HepG2 (cell line): ENCODE measurements at regions not wholly inside any gene's neighbourhood (a gene's known extent, or its start where the extent isn't known, plus 50 kb on each side); places are given as distances from the start of the nearest gene placed in this dataset.

Experiments
- CBX2 ChIP-seq, 2 experiments: fragments of 200-600 bp in 1 of 2; sonication (generic); formaldehyde crosslinking in 1 of 2; IDR thresholded peaks; 2 replicates each; pipeline versions ENCODE4 v1.7.0 to v1.8.1; 2018 to 2022; ENCODE audit warnings: low read depth in 2 of 2, low read length in 1 of 2, mild to moderate bottlenecking in 1 of 2, missing genetic modification reagents in 1 of 2
- EP300 ChIP-seq, 3 experiments: sonication (generic) in 1 of 3; formaldehyde crosslinking in 1 of 3; IDR thresholded peaks; 2 replicates each; pipeline versions ENCODE4 v1.5.1 to v1.6.1; 2011 to 2020; ENCODE audit warnings: low read depth in 2 of 3, low read length in 2 of 3, borderline replicate concordance in 1 of 3, improper control_type of control experiment in 1 of 3, mild to moderate bottlenecking in 1 of 3, missing genetic modification reagents in 1 of 3, moderate library complexity in 1 of 3
- ERF ChIP-seq: IDR thresholded peaks from 2 replicates; pipeline ENCODE4 v1.6.1; 2018; ENCODE audit warnings: missing biosample characterization, missing genetic modification reagents
- FOXP4 ChIP-seq: sonication (generic); formaldehyde crosslinking; IDR thresholded peaks from 2 replicates; pipeline ENCODE4 v1.4.0; 2020; ENCODE audit warnings: missing genetic modification reagents
- HDAC6 ChIP-seq: fragments of 200-600 bp; sonication (generic); IDR thresholded peaks from 2 replicates; pipeline ENCODE4 v1.7.0; 2017; ENCODE audit warnings: mild to moderate bottlenecking, antibody characterized with exemption, low read length, low read depth
- RAD21 ChIP-seq: fragments of 450-650 bp; formaldehyde crosslinking; IDR thresholded peaks from 2 replicates; pipeline ENCODE4 v1.5.0; 2020; ENCODE audit warnings: mild to moderate bottlenecking
- TMF1 ChIP-seq: sonication (generic); formaldehyde crosslinking; IDR thresholded peaks from 2 replicates; pipeline ENCODE4 v1.8.1; 2022; ENCODE audit warnings: low read depth, missing genetic modification reagents
- YEATS4 ChIP-seq: sonication (generic); formaldehyde crosslinking; IDR thresholded peaks from 2 replicates; pipeline ENCODE4 v1.4.0; 2020; ENCODE audit warnings: missing genetic modification reagents, borderline replicate concordance
- ZNF530 ChIP-seq: sonication (generic); formaldehyde crosslinking; IDR thresholded peaks from 2 replicates; pipeline ENCODE4 v1.5.0; 2020; ENCODE audit warnings: low read depth, mild to moderate bottlenecking, missing genetic modification reagents
- ZNF562 ChIP-seq: sonication (generic); formaldehyde crosslinking; IDR thresholded peaks from 2 replicates; pipeline ENCODE4 v1.8.0; 2022; ENCODE audit warnings: missing genetic modification reagents, borderline replicate concordance
- TF ChIP-seq, protein P1 (sequence below): sonication (generic); formaldehyde crosslinking; IDR thresholded peaks from 2 replicates; pipeline ENCODE4 v1.5.0; 2020; ENCODE audit warnings: missing genetic modification reagents
- TF ChIP-seq, protein P2 (sequence below): sonication (generic); formaldehyde crosslinking; IDR thresholded peaks from 2 replicates; pipeline ENCODE4 v1.5.0; 2020; ENCODE audit warnings: mild to moderate bottlenecking, missing genetic modification reagents, moderate library complexity

DNA sequence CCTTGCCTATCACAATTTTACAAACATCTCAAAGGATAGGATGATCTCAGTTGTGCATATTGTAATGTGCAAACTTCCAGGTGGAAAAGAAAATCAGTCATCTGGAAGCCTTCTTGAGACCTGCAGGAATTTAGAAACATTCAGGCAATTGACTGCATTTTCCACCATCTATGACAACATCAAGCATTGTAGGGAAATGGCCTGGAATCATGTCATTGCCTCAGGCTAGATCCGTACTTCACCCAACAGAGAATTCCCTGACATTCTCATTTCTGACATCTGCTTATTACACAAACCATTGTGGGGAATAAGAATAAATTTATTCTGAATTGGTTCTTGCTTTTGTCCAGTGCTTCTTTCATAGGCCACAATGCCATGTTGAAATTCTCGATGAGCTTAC, 124.9 kb upstream of the NPVF start:
- TF ChIP-seq, protein P1, sequence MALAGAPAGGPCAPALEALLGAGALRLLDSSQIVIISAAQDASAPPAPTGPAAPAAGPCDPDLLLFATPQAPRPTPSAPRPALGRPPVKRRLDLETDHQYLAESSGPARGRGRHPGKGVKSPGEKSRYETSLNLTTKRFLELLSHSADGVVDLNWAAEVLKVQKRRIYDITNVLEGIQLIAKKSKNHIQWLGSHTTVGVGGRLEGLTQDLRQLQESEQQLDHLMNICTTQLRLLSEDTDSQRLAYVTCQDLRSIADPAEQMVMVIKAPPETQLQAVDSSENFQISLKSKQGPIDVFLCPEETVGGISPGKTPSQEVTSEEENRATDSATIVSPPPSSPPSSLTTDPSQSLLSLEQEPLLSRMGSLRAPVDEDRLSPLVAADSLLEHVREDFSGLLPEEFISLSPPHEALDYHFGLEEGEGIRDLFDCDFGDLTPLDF (CRISPR knock-in tag), result no peak
- TF ChIP-seq ERF (CRISPR knock-in tag) (no peak), HDAC6 (no peak), ZNF562 (CRISPR knock-in tag) (no peak), CBX2 (IDR thresholded peaks at IDR 0.05; ENCODE audit: low read depth, low read length) (no peak), CBX2 (CRISPR knock-in tag; IDR thresholded peaks at IDR 0.05; ENCODE audit: low read depth) (no peak), TMF1 (CRISPR knock-in tag) (no peak), ZNF530 (CRISPR knock-in tag) (no peak), FOXP4 (CRISPR knock-in tag) (no peak), EP300 (IDR thresholded peaks at IDR 0.05; ENCODE audit: low read depth in 2 of 2, low read length in 2 of 2) (no peak), EP300 (CRISPR knock-in tag; IDR thresholded peaks at IDR 0.05; ENCODE audit: borderline replicate concordance) (no peak), YEATS4 (no peak), RAD21 (CRISPR knock-in tag) (no peak)
- TF ChIP-seq, protein P2, sequence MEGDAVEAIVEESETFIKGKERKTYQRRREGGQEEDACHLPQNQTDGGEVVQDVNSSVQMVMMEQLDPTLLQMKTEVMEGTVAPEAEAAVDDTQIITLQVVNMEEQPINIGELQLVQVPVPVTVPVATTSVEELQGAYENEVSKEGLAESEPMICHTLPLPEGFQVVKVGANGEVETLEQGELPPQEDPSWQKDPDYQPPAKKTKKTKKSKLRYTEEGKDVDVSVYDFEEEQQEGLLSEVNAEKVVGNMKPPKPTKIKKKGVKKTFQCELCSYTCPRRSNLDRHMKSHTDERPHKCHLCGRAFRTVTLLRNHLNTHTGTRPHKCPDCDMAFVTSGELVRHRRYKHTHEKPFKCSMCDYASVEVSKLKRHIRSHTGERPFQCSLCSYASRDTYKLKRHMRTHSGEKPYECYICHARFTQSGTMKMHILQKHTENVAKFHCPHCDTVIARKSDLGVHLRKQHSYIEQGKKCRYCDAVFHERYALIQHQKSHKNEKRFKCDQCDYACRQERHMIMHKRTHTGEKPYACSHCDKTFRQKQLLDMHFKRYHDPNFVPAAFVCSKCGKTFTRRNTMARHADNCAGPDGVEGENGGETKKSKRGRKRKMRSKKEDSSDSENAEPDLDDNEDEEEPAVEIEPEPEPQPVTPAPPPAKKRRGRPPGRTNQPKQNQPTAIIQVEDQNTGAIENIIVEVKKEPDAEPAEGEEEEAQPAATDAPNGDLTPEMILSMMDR (CRISPR knock-in tag), result no peak
